SK-N-SH treated with all-trans-retinoic acid at 6 μM for 48 hours (cell line): ENCODE measurements at regions not wholly inside any gene's neighbourhood (a gene's known extent, or its start where the extent isn't known, plus 50 kb on each side); places are given as distances from the start of the nearest gene placed in this dataset.
"Not testable (repeated sequence)": the region's sequence is repeated elsewhere in the genome, so short reads cannot be mapped to it uniquely, and the experiment has no call there.

Experiments
- CREB5 ChIP-seq: fragments of 250-450 bp; sonication (Bioruptor Pico); IDR thresholded peaks from 2 replicates; pipeline ENCODE4 v1.5.1; 2020; ENCODE audit warnings: low read depth, mild to moderate bottlenecking, moderate library complexity
- CSRNP3 ChIP-seq: fragments of 250-450 bp; sonication (Bioruptor Pico); IDR thresholded peaks from 2 replicates; pipeline ENCODE4 v1.5.1; 2021; ENCODE audit warnings: mild to moderate bottlenecking, moderate library complexity
- OSR1 ChIP-seq: fragments of 250-450 bp; sonication (Bioruptor Pico); IDR thresholded peaks from 2 replicates; pipeline ENCODE4 v1.8.0; 2022; ENCODE audit warnings: moderate library complexity, mild to moderate bottlenecking, inconsistent platforms
- PATZ1 ChIP-seq: fragments of 250-450 bp; sonication (Bioruptor Pico); IDR thresholded peaks from 2 replicates; pipeline ENCODE4 v1.8.0; 2020; ENCODE audit warnings: mild to moderate bottlenecking, moderate library complexity, borderline replicate concordance
- POU6F1 ChIP-seq: fragments of 250-450 bp; sonication (Bioruptor Pico); IDR thresholded peaks from 2 replicates; pipeline ENCODE4 v1.8.0; 2021; ENCODE audit warnings: low read depth, mild to moderate bottlenecking, moderate library complexity, borderline replicate concordance
- RARB ChIP-seq: fragments of 250-450 bp; sonication (Bioruptor Pico); IDR thresholded peaks from 2 replicates; pipeline ENCODE4 v1.8.0; 2021; ENCODE audit warnings: mild to moderate bottlenecking, moderate library complexity

DNA sequence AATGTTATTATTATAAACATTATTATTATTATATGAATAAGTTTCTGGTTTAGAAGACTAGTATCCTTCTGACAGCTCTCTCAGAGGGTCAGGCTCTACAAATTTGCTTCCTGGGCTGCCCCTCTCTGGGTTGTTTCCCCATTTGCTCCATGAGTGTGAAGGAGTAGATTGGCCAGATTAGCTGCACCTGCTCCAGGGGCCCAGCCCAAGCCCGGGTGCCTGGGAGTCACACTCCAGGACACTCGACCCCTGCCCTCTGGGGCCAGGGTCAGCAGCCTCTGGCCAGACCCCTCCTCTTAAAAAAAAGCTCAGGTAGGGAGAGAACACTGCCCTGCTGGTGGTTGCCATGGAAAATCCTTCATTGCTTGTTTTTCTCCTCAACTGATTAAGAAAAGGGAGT, 169.0 kb upstream of the FOXD4L5 start:
- not testable (repeated sequence) for TF ChIP-seq RARB (CRISPR knock-in tag); POU6F1 (CRISPR knock-in tag); CSRNP3 (CRISPR knock-in tag); PATZ1 (CRISPR knock-in tag); CREB5; OSR1
